HPDE6-E6E7 (cell line): ENCODE measurements at regions not wholly inside any gene's neighbourhood (a gene's known extent, or its start where the extent isn't known, plus 50 kb on each side); places are given as distances from the start of the nearest gene placed in this dataset.
"Not testable (repeated sequence)": the region's sequence is repeated elsewhere in the genome, so short reads cannot be mapped to it uniquely, and the experiment has no call there.

Experiments
- DNase-seq: peaks from one replicate; pipeline ENCODE4 v3.0.0; 2011; ENCODE audit warnings: missing footprints; ENCODE audit errors: extremely low spot score

DNA sequence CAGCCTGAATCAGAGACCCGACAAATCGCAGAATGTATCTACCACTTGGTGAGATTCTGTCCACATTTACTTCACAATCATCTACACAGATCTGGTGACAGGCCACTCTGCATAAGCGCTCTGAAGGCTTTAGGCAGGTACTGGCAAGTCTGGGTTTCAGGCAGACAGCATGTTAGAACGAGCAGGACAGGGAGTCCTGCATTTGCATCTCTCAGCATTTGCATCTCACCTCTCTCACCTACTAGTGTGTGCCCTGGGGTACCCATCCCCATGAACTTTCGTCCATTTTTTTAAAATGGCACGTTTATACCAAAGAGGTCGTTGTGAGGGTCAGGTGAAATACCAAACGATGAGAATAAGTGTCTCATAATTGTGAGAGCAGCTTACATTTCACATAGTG lies 108.2 kb downstream of the SPATA31A1 start:
- peak; percentile 0 for DNase-seq

DNA sequence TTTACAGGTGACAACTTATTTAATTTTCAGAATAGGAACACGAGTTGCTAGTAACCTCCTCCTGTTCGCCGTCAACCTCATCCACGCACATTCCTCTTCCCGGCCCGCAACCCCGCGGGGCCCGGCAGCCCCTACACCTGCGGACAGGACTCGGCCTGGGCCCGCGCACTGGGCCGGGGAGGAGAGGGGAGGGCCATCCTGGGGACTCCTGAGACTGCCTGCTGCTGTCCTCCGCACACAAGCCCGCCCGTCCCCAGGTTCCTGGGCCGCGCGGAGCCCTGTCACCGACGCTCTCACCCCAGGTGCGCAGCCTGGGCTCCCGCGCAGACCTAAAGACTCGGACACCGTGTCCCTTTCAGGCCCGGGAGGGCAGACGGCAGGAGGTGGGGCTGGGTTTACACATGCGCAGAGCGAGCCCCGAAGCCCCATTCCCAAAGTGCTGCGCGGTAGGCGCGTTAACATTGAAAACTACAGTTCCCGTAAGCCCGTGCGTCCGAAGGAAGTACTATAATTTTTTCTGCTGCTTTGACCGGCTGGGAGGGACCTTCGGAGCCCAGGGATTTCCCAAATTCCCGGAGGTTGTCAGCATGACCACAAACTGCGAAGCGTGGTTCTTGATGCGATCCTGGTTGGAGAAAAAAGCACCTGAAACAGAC lies 108.8 kb downstream of the SPATA31A1 start:
- DNase-seq: not testable (repeated sequence)

DNA sequence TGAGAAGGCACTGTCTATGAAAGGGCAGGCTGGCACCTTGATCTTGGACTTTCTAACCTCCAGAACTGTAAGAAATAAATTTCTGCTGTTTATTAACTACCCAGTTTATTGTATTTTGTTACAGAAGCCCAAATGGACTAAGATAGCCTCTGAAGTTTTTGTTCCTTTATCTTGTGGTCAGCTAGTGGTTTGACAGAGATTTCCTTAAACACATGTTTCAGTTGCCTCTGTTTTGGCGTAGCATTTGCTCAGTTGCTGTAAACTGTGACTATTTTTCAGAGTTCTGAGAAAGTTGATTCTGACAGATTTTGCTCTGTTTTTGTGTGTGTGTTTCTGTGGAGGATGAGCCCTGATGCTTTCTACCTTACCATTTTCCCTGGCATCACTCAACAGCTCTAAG lies 119.0 kb downstream of the SPATA31A1 start:
- DNase-seq: not testable (repeated sequence)

DNA sequence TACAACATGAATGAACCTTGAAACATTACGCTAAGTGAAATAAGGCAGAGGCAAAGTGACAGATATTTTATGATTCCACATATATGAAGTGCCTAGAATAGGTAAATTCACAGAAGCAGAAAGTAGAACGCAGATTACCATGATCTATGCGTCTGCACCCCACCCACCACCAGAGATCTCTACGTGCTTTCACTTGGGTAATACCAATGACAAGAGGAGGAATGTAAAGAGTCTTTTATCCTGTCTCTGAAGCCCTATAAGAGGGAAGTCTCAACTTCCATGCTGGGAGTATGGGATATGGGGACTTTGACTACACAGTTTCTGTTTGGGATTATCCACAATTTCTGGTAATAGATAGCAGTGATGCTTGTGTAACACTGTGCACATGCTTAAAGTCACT lies 127.6 kb downstream of the SPATA31A1 start:
- DNase-seq: not testable (repeated sequence)

DNA sequence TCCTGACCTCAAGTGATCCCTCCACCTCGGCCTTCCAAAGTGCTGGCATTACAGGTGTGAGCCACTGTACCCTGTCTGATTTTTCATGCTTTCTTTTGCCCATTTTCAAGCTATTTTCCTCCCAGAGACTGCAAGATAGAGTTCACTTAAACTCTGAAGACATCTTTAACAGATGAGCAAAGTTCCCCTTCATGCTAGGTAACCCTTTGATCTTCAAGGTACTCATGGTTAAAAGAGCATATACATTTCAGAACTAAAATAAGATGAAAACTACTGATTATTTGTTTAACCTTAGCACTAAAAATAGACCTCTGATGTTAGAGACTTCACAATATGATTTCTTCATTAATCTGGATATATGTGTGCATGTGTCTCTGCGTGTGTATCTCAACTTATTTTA lies 128.4 kb downstream of the SPATA31A1 start:
- not testable (repeated sequence) for DNase-seq

DNA sequence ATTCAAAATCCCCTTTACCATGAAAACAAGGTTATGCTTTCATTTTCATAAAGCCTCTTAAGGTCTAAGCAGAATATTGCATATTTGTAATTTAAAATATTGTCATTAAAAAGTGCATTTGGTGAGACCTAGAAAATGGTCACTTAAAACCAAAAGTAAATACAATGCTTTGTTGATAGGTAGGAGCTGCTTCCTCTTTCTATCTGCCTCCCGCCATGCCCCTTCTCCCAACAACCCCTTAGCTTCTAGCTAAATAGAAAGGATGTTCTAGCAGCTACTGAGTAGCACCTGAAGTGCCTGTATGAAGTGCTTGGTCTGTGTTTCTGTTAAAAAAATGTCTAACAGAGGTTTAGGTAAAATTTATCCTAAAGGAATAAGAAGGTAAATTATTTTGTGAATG lies 128.8 kb downstream of the SPATA31A1 start:
- DNase-seq: not testable (repeated sequence)

DNA sequence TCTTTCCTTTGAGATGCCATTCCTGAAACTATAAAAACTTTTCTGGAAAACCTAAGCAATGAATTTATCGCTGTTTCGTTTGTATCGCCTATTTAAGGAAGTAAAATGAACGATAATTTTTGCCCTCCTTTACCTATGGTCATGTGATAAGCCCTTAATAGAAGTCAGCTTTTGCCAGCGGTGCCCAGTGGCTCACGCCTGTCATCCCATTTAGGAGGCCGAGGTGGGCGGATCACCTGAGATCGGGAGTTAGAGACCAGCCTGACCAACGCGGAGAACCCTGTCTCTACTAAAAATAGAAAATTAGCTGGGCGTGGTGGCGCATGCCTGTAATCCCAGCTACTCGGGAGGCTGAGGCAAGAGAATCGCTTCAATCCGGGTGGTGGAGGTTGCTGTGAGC lies 132.0 kb downstream of the SPATA31A1 start:
- DNase-seq: not testable (repeated sequence)

DNA sequence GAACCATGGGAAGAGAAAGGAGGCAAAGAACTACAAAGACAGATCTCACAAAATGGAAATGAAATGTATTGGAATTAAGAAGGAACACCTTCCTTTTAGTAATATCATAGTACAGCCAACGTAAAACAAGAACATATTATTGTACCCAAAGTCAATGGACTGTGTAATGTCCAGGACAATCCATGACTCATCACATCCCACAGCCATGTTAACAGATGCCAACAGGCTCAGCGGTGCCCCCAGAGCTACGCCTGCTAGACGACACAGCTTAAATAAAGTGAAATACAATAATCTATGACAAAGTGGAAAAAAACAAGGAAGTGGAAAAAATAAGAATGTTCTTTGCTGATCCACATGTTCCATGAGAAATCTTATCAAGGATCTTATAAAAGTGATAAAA lies 140.8 kb downstream of the SPATA31A1 start:
- not testable (repeated sequence) for DNase-seq

DNA sequence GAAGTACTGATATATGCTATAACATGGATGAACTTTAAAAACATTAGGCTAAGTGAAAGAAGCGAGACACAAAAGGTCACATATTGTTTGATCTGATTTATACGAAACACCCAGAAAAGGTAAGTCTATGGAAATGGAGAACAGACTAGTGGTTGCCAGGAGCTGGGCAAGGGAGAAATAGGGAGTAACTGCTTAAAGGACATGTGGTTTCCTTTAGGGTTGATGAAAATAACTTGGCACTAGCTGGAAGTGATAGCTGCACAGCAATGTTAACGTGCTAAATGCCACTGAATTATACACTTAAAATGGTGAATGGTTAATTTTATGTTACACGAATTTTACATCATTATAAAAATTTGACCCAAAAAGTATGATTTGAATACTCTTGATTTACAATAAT lies 147.7 kb downstream of the SPATA31A1 start:
- DNase-seq: not testable (repeated sequence)

DNA sequence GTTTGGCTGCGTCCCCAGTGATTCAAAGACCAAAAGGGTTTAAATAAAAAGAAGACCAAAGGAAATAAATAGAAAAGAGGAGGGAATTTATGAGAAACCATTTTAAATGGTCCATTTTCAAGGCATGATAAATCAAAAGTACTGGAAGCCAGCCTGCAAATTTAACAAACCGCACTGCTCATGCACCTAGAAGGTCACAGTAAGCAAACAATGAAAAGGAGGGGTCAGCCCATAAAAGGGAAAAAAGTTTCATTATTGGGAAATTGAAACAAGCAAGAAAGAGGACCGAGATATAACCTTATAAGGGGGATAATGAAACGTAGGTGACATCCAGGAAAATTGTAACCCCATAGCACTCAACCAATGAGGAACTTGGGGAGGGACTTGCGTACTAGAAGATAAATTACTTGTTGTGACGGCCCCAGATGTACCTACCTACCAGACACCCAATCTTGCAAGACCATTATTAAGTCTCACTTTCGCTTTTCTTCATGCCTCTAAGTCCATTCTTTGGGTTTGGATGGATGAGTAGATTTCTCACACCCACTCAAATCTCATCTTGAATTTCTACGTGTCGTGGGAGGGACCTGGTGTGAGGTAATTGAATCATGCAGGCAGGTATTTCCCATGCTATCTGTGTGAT lies 172.0 kb downstream of the SPATA31A1 start:
- DNase-seq: not testable (repeated sequence)

DNA sequence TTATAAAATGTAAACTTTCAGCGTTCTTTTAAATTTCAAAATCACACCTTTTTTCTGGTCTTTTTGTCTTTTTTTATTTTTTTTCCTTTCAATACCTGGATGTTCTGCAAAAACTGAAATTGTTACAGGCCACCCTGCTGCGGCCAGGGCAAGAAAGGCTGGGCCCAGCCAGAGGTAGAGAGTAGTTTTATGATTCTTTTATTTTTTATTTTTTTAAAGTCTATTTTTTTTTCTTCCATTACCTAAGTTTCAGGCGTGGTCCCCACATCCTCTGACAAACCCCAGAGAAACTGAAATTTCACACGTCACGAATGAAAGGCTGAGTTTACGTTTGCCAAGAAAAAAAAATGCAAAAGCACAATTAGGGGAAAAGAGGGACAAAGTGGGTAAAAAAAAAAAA lies 177.1 kb downstream of the SPATA31A1 start:
- DNase-seq: not testable (repeated sequence)

DNA sequence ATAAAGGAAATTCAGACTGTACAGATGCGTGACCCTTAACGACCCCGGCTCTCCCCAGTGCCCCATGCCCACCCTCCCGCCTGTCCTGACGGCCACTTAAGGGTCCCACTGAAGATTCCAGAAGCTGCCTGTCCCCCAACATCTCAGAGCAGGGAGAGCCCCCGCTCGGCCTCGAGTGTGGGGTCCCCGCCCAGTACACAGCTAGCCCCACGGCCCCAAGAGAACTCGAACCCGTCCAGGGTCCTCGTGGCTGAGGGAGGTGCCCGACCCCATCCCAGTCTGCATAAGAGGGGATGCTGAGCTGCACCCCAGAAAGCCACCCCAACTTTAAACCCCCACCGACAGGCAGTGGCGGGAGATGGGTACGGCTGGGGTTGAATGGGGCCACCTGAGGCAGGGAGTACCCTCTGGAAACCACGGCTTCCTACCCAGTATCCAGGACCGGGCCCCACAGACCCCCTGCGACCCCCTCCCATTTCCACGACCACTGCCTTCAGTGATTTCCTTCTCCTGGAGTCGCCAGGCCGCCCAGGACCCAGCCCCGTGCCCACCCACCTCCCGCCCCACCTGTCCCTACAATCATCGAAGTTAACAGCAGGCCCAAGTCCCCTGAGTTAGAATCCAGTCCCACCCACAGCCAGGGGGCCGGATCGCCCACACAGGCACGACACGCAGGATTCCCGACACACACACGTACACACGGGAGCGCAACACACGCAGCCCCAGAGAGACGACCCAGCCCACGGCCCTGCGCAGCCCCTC lies 177.7 kb downstream of the SPATA31A1 start:
- not testable (repeated sequence) for DNase-seq

DNA sequence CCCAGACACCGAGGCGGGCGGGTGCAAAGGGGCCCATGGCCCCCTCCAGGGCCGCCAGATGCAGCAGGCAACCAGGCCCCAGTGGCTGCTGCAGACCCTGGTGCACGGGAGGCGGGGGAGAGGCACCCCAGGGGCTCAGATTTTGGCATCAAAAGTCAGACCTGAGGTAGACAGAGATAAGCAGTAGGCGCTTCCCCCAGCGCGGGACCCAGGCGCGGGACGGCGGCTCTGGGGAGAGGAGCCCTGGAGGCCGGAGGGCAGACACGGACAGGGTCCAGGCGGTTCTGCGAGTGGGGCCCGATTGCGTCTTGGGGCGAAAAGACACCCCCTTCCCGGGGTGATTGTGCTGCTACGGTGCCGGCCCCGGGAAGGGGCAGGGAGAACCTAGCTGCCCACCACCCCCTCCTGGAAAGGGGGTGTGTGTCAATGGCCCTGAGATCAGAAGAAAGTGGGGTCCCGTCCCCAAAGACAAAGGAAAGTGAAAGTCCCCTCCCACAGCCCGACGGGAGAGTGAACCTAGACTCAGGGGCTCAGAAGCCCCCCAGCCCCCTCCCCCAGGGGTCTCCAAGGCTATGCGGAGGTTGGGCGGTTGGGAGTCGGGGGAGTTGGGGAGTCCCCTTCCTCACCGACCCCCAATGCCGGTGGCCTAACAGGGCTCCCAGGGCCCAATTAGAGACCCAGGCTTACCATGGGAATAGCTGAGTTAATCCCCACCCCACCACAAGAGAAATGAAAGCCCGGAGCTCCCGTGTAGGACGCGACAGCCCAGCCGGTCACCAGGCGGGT lies 178.5 kb downstream of the SPATA31A1 start:
- not testable (repeated sequence) for DNase-seq

DNA sequence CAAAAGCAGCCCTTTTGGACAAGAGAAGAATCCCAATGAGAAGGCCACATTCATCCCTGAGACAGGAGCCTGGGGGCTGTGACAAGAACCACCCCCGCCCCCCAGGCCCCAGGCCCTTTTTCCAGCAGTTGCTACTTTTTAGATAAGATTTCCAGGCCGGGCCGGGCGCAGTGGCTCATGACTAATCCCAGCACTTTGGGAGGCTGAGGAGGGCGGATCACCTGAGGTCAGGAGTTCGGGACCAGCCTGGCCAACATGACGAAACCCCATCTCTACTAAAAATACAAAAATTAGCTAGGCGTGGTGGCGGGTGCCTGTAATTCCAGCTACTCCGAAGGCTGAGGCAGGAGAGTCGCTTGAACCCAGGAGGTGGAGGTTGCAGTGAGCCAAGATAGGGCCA lies 179.4 kb downstream of the SPATA31A1 start:
- not testable (repeated sequence) for DNase-seq

DNA sequence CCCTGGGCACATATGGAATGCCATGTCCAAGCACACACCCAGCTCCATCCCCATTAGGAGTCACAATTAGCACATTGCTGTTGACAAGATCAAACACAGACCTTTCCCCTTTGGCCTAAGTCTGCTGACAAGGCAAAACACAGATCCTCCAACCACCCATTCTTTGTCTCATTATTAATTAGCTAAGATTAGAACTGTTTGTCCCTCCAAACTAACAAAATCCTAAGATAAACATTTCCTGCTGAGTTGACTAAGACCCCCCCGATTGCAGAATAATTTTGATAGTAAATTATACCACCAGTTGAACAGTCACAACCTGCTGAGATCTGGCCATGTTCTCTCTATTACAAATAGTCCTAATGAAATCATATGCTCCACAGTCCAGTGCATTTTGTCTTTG lies 186.7 kb downstream of the SPATA31A1 start:
- not testable (repeated sequence) for DNase-seq

DNA sequence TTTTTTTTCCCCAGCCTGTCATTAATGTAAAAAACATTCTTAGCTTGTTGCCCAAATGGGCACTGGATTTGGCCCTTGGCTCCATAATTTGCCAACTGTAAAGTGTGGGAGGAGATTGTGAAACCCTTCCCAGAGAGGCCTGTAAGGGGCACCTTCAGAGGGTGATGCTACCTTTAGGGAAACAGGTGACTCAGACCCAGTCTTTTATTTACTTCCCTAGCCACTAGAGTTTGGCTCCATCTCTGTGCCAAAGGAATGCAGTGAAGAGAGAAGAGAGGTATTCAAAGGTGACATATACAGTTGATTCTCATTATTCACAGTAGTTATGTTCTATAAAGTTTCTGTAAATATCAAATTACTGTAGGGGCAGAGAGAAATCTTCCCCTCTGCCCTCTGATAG lies 189.6 kb downstream of the SPATA31A1 start:
- DNase-seq: not testable (repeated sequence)

DNA sequence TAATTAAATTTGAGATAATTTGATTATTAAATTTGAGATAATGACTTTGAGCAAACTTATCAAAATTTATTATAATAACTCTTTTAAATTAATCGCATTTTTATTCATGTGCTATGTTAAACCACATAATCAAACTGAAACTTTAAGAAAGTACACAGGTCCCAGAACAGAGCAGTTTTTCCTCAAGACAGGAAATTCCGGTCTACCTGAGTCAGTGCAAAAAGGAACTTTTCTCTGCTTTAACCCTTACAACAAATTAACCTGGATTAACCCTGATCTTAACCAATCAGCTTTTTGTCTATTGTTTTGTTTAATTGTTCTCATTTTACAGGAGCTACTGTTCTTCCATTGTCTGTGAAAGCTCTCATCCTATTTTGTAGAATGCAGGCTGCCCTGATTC lies 195.1 kb downstream of the SPATA31A1 start:
- DNase-seq: not testable (repeated sequence)

DNA sequence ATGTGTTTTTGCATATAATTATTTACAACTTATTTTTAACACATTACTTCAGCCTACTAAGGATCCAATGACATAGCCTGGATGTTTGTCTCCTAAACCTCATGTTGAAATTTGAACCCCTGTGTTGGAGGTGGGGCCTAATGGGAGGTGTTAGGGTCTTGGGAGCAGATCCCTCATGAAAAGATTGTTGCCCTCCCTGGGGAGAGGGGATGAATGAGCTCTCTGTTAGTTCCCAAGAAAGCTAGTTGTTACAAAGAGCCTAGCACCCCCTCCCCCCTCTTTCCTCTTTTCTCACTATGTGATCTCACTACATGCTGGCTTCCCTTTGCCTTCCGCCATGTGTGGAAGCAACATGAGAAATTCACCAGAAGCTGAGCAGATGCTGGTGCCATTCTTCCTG lies 196.1 kb downstream of the SPATA31A1 start:
- DNase-seq: not testable (repeated sequence)

DNA sequence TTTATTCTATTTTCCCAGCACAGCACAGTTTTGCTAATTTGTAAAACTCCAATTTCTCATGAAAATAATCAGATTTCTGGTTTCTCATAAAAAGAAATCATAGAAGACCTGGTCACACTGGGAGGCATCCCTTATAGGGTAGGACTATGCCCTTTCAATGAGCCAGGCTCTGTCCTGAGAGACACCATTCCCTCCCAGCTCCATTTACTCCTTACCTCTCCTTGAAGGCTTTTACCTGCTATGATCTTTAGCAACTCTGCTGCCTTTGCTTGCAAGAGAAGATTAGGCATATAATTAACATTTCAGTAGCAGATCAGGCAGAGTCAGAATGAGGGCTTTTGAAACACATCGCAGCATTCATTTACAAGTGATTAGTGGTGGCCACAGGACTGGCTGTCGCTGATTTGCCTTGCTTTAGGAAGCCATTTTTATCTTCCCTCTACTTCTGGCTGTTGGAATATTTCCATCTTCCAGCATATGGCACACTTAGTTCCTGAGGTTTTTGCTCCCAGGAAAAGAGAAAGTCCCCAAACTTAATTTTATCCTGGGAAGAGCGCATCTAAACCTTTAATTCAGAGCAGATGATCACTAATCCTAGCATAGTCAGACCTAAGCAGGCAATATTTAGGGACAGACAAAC lies 196.9 kb downstream of the SPATA31A1 start:
- not testable (repeated sequence) for DNase-seq

DNA sequence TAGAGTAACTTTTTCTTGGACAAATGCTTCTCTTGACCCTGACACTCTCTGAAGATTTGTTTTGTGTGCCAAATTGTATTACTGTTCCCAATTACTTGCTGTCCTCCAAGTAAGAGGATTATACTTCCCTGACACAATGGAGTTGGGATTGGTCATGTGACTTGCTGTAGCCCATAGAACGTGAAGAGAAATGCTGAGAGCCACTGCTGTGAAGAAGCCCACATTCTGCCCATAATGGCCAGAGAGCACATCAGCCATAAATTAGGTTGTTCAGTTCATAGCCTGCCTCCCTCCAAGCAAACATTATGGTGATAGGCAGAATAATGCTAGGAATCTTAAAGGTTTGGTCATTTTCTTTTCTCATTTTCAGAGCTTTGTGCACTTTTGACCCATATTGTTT lies 198.9 kb downstream of the SPATA31A1 start:
- not testable (repeated sequence) for DNase-seq

DNA sequence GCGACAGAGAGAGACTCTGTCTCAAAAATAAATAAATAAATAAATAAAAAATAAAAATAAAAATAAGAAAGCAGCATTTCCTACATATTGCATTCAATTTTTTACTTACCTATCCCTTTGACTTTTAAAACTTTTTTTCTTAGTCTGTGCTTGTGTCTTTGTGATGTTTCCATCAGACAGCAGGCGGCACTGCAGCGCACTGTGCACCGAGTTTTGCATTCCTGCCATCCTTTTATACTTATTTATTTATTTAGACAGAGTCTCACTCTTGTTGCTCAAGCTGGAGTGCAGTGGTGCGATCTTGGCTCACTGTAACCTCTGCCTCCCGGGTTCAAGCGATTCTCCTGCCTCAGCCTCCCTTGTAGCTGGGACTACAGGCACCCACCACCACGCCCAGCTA lies 203.9 kb downstream of the SPATA31A1 start:
- DNase-seq: not testable (repeated sequence)
